CMK (cell line): ENCODE measurements at regions not wholly inside any gene's neighbourhood (a gene's known extent, or its start where the extent isn't known, plus 50 kb on each side); places are given as distances from the start of the nearest gene placed in this dataset.

Experiments
- DNase-seq: peaks from one replicate; pipeline ENCODE4 v3.0.0-alpha.2; 2010; ENCODE audit warnings: low read depth

DNA sequence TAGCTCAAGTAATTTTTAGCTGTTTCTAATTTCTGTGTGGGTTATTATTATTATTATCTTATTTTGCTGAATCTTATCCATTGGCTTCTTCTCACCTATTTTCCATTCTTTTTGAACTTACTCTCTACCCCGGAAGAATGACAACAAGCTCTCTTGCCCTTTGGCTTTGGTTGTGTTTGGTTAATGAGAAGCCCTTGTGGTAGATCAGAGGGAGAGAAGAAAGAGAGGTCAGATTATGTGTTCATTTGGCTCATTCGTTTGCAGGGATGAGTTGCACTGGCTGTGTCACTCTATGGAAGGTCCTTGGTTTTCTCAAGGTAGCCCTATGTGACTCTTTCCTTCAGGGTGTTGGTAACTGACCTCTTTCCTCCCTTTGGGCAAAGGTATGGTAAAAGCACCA, 391.9 kb downstream of the LMO4 start:
- DNase-seq, result no peak

DNA sequence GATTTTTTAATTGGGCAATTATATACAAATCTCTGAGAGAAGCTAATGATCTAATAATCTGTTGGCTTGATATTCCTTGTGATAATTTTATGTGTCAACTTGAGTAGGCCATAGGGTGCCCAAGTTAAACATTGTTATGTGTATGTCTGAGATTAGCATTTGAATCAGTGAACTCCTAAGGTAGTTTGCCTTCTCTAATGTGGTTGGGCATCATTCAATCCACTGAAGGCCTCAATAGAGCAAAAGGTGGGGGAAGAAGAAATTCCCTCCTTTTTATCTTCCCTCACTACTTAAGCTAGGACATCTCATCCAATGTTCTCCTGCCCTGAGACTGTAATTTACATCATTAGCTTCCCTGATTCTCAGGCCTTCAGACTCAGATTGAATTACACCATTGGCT, 394.5 kb downstream of the LMO4 start:
- DNase-seq, result no peak

DNA sequence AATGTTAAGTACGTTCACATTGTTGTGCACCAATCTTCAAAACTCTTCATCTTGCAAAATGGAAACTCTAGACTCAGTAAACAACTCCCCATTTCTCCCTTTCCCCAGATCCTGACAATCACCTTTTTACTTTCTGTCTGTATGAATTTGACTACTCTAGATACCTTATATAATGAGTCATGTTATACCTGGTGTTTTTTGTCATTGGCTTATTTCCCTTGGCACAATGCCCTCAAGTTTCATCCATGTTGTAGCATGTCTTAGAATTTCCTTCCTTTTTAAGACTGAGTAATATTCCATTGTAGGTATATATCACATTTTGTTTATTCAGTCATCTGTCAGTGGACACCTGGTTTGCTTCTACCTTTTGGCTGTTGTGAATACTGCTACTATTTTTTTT, 399.5 kb downstream of the LMO4 start:
- DNase-seq, result no peak

DNA sequence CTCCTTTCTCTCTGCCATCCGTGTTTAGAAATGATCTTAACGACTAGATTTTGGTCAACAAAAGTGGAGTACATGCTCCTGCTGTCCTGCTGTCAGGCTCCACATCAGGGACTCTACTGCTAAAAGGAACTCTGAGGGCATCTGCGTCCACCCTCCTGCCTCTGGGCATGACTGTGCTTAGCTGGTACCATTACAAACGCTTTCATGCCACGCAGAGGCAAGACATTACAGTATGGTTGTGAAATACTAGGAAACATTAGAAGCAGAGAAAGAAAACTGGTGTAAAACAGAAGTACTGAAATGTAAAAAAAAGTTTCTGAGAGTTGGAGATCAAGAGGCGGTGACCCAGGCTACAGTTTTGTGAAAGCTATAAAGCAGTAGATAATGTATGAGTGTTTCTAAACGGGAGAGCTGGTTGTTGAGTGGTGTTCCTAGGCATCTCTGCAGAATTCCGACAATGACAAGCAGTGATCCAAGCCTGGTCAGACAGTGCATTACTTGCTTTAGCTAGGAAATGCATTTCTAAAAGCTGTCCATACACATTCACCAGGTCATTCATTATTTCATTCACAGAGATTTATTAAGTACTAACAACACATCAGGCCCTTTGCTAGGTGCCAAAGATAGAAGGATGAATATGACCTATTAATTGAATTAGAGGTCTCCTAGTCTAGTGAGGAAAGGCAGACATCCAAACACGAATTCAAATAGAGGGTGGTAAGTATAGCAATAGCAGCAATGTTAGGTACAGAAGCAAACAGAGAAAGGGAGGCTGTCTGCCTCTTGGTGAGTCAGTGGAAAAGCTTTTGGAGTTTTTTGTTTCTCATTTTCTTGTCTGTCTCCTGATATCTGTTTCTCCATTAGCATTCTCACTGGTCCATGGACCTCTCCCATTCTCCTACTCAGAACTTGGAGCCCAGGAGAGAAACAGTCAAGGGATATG, 401.9 kb downstream of the LMO4 start:
- no peak for DNase-seq

DNA sequence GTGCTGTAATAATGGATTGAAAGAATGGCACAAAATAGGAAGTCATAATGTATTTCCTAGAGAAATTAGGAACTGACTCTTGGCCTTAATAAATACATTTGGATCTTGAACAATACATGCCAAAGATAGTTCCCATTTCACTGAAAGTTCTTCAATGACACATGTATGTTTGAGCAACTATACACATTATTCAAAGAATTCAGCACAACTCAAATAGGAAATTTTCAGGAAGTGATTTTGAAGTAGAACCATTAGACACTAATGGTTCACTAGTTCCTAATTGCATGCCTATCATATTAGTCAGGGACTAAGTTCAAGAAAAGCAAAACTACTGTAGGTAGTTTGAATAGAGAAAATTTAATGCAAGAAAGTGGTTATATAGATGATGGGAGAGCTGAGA, 404.7 kb downstream of the LMO4 start:
- no peak for DNase-seq

DNA sequence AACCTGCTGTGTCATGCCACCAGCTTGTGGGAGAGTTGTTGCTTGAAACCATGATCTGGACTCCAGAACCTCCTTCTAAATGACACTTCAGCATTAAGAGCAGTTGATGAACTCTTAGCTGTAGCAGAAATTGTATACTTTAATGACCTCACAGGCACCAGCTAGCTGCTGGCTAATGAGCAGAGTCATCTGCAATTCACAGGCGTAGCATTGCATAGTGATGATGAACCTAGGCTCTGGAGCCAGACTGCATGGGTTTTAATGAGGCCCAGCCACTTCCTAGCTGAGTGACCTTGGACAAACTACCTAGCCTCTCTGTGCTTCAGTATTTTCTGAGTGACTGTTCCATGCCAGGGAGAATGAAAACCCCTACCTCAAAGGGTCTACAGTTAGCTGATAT, 407.1 kb downstream of the LMO4 start:
- no peak for DNase-seq

DNA sequence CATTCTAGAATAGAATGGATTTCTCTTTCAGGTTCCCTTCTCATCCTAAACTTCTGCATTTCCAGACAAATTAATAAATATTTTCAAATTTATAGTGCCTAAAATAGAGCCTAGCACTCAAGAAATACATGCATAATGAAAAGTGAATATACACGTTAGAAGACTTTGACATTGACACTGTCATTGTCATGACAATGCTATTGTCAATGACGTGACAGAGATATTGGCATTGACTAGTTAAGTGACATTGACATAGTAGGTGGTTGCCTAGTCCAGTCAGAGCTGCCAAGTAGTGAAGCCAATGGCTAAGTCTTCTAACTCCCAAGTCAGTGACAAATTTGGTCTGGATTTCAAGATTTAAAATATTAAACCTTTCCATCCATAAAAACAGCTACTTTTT, 410.5 kb downstream of the LMO4 start:
- DNase-seq, result no peak

DNA sequence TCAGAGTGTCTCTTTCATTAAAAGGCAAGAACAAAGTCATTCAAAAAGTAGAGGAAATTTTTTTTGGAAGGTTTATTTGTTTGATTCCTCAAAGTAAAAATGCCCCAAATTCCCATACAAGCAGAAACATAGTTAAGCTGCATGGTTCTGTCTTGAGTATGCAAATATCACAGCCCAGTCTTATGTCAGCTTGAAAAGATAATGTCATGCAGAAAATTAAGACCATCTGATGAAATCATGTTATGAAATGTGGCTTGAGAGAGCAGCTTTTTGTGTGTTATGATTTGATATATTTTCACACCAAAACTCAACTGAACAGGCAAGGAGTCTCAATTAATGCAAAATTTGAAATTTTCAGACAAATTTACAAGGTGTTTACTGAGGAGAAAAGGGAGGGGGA, 411.0 kb downstream of the LMO4 start:
- no peak for DNase-seq

DNA sequence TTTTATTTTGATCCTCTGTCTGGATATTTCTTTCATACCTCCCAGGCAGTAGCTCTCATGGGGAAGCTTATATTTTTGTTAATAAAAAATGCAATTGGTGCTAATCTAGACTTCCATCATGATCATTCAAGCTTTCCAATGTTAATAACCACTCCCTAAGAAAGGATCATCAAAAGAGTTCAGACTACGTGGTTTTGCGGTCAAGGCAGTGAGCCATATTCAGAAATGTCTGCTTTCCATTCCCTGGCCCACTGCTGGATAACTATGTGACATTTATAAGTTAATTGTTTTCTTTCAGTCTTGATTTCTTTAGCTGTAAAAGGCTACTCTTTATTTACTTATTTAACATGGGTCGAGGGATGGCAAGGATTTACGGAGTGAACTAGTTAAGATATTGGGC, 414.6 kb downstream of the LMO4 start:
- no peak for DNase-seq

DNA sequence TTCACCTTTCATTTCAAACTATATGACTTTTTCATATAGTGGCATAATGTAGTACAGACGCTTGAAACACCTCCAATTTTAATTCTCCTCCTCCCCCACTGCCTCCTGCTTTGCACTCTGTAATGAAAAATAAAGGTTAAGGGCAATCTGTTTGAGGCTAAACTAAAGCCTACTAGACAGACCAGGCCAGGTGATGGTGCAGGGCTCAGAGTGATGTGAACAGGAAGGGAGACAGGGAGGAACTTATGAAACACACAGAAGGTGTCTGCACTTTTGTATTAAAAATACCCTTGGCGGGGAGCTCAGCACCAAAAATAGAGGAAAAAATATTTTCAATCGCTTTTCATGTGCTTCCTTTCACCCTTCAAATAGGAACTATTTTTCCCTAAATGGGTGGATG, 415.4 kb downstream of the LMO4 start:
- DNase-seq, result no peak

DNA sequence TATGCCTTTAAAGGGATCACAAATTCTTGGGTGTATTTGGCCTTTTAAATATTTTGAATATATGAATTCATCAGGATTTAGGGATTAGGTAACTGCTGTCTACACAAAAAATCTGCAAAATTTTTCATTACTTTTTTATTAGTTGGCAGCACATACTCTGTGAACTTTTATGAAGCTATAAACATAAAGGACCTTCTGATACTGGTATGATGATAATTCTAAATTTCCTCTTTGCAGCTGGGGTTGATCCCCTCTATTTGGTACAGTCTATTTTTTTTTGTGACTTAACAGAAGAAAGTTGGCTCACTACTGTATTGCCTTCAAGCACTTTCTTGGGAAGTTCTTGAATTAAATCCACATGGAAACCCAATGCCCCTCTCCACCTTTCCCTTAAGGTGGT, 416.1 kb downstream of the LMO4 start:
- DNase-seq, result no peak

DNA sequence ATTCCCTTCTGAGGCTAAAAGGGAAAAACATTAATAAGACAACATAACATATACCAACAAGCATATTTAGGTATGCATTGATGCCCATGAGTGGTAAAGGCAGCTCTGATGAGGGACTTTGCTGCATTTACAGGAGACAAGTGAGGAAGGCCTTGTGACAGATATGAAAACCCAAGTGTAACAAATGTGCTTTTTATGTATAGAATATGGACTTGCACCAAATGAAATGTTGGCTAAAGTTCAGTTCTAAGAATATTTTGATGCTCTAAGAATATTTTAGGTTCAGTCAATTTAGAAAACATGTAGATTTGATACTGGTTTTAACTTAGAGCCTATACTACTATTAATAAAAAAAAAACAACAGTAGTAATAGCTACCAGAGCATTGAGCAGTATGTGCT, 424.7 kb downstream of the LMO4 start:
- DNase-seq, result no peak

DNA sequence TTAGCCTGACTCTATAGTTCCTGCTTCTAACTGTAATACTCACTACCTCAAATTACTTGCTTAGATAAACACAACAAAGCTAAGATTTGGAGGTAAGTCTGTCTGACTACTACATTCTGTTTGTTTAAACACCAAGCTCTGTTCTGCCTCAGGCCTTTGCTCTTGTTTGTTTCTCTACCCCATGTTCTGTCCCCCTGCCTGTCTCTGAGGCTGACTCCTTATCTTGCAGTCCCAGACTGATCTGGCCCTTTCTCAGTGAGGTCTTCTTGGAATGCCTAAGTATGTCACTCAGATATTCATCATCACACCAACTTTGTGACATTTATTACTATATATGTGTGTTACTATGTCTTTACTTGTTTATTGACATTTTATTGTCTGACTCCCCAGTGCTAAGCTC, 425.5 kb downstream of the LMO4 start:
- DNase-seq, result peak; percentile 38

DNA sequence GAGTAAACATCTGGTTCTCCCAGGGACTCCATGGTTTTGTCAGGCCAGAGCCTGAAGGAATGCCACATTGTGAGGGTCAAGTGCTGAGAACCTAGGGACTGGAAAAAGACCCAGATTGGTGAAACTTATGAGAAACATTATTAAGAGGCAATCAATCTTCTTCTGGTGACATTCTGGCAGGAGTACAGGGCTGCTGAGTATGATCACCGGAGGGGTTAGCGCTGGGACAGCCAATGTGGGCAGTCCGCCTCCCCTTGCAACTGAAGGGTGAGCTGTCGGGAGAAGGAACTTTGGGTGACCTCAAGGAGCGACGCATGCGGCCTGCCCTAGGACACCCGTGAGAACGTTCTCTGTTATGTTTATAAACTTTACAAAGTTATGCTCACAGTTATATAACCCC, 429.0 kb downstream of the LMO4 start:
- DNase-seq, result no peak

DNA sequence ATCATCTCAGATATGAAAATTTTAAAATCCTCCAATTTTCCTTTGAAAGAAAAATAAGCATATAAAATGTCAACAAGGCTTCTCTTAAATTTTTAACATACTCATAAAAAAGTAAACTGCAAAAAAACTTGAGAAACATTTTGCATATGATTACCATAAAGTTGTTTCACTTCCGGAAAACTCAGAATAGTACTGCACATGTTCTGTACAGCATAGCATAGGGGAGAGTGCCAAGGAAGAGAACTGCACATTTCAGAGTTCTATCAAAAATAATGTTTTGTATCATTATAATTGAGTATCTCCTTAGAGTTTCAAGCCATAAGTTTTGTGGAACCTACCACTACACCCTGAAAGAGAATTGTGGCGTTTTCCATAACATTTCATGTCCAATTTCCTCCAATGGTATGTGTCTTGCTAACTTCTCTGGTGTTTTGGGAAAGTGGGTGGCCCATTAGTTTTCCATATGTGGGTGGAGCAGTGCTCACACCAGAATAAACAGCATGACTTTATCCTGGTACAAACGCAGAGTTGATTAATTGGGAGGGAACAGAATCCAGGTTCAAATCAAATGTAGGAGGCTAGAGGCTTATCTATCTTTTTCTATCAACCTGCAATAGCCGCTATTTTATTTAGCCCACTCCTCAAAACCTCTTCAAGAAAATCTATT, 430.9 kb downstream of the LMO4 start:
- no peak for DNase-seq

DNA sequence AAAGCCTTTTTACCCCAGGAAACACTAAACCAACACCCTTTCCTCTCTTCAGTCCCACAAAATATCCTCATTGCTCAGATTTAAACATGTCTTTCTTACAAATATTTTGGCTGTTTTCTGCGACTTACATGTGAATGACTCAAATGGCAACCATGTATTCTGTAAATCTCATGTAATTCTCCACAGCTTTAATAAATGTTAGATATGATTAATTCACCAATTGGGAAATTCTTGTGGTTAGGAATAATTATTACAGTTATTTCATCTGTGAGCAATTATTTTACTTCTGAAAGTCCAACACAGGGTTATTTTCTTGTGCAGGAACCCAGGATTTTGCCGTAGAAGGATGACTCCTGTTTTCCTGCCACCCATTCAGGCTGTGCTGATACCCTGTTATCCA, 431.5 kb downstream of the LMO4 start:
- no peak for DNase-seq

DNA sequence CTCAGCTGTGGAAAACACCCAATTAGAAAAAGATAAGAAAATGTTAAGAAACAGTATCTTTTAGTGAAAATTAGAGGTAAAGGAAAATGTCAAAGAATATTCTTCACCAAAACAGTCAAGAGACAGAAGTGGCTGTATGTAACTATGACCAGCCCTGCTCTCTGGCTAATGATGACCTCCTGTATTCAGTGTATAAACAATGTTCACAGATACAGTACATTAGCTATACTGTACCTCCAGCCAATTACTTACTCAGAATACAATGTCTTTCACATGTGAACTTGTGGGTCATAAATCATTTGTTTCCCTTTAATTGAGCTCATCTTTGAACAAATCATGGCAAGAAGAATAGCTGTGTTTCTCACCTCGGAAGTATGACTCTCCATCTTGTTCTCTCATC, 432.0 kb downstream of the LMO4 start:
- DNase-seq, result no peak

DNA sequence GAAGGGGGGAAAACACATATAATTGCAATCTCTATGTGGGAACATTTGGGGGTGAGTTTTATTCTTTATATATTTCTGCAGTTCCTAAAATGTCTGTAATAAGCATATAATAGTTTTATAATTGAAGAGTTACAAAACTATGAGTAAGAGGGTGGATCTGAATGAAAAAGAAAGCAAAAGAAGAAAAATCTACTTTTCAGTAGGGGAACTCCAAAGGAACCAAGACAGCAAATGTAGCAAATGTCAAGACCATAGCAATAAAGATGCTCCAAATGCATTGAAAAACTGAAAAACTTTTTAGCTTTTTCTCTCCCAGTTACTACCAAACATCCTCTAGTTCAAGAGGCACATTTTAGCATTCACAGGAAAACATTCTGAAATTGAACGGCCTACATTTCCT, 434.8 kb downstream of the LMO4 start:
- no peak for DNase-seq

DNA sequence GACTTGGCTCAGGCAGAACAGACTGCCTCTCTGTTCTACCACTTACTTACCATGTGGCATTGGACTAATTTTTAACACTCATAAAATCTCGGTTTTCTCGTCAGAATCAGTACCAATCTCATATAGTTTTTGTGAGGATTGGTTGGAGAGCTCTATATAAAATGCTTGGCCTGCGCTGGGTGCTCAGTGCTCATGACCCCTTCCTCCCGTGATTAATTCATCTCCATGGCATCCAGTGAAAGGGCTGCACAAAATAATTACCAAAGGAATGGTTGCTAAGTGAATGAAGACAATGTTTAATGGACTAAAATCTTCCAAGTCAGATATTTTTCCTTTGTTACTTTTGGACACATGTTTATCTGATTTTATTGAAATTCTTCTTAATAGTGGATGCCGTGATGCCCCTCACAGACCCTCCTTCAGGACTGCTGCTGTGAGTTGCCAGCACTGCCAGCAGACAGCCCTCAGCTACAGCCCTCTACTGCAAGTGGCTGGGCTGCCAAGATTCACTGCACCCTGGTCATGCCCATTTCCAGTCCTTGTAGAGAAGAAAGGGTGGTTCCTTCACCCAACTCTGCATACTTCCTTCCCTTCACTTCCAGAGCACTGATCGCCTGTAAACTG, 436.5 kb downstream of the LMO4 start:
- no peak for DNase-seq

DNA sequence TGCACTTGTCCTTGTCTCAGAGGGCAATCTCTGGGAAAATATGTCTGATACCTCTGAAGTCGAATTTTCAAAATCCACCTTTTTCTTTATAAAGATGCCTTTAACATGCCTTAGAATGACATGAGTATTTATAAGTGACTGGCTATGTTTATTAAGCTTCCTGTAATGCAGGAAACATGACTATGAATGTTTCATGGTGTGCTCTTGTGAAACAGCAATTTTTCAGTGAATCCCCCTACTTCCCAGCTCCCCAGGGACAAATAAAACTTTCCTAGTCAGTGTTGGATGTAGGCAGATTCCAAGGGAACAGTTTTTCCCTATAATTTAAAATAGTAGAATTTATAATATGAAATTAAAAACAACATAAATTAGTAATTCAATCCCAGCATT, 437.0 kb downstream of the LMO4 start:
- no peak for DNase-seq

DNA sequence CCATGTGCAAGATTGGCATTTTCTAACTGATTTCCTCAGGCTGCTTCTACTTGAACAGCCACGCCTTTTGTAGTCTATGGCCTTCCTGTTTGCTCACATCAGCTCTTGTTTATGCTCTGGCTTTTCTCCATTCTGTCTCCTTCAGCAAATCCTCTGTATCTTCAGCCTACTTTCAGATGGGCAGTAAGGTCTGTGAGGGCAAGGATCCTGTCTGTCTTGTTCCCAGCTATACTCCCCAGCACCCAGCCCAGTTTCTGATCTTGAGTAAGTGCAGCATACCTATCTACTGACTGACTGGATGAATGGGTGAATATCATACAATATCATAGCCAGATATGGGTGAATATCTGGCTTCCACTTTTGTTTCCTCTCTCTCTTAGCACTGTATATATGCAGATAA, 438.1 kb downstream of the LMO4 start:
- no peak for DNase-seq

DNA sequence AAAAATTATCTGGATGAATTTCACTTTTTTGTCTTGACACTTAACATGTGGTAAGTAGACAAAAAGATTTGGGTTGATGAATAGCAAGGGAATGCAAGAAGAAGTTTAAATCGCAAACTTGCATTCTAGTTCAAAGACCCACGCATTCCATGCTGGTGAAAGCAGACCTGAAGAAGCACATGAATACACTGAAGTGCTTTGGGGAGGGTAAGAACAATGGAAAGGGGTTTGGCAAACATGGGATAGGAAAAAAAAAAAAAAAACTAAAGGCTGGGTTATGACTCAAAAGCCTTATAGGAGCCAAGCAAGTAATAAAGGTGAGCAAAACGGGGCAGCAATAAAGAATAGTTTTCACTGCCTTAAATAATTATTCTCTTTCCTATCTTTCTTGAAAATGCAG, 450.2 kb downstream of the LMO4 start:
- DNase-seq, result no peak

DNA sequence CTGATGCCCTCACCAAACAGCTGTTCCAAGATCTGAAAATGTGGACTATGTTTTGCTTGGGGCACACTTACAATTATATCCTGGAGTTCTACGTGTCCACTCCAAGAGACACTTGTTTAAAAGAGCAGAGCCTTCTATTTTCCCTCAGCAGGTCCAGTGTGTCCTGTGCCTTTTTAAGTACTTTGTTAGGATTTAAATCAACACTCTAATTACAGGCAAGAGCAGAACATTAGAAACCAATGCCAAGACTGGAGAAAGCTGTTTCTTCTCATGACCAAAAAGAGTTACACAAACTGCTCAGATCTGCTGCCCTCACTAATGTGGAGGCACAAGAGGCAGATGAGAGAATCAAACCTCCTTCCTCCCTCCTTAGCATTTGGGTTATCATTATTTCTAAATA, 452.9 kb downstream of the LMO4 start:
- DNase-seq, result no peak
